ENCODE measurements at regions not wholly inside any gene's neighbourhood (a gene's known extent, or its start where the extent isn't known, plus 50 kb on each side); places are given as distances from the start of the nearest gene placed in this dataset.

DNA sequence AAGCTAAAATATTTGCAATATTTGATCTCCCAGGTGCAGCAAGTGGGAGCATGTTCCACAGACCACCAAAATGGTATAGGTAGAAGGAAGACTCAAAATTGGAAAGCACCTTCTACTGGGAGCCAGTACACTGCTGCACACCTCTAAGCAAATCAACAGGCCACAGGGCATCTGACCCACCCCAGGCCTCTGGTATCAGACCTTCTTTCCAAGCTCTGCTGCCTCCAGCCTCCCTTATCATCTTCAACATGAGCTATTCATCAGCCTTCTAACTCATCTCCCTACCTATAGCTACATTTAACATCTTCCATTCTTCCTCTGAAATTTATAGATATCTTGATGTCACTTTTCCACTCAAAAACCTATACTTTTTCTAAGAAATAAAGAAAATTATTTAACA is 294.8 kb downstream of the ZEB2 start:
- no peak overlapping the region for H3K27ac Mint-ChIP-seq
- TF ChIP-seq, protein P1, sequence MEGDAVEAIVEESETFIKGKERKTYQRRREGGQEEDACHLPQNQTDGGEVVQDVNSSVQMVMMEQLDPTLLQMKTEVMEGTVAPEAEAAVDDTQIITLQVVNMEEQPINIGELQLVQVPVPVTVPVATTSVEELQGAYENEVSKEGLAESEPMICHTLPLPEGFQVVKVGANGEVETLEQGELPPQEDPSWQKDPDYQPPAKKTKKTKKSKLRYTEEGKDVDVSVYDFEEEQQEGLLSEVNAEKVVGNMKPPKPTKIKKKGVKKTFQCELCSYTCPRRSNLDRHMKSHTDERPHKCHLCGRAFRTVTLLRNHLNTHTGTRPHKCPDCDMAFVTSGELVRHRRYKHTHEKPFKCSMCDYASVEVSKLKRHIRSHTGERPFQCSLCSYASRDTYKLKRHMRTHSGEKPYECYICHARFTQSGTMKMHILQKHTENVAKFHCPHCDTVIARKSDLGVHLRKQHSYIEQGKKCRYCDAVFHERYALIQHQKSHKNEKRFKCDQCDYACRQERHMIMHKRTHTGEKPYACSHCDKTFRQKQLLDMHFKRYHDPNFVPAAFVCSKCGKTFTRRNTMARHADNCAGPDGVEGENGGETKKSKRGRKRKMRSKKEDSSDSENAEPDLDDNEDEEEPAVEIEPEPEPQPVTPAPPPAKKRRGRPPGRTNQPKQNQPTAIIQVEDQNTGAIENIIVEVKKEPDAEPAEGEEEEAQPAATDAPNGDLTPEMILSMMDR (conservative IDR thresholded peaks at IDR 0.05) = no peak
- no peaks in the 10 kb centered on the region for H3K27me3 ChIP-seq (ENCODE audit: insufficient read depth, low read length)
- H2BK12ac ChIP-seq (ENCODE audit: insufficient read length, low read depth, low read length) = no peak overlapping the region
- H3K27ac ChIP-seq (ENCODE audit: insufficient read length, low read depth, low read length) = no peak overlapping the region
- no peak overlapping the region for H3K4ac ChIP-seq (ENCODE audit: low read depth, low read length)
- no peaks in the 10 kb centered on the region for H3K79me2 ChIP-seq (ENCODE audit: insufficient read depth, low read length)
- H3K4me1 ChIP-seq (ENCODE audit: insufficient read depth, low read length) = no peaks in the 10 kb centered on the region; the same call in 1 of the 2 replicates
- no peak overlapping the region for H3K18ac ChIP-seq (ENCODE audit: insufficient read length, low read depth, low read length)
- no peak overlapping the region for H2BK5ac ChIP-seq (ENCODE audit: insufficient read length, low read length)
- H4K8ac ChIP-seq (replicated peaks; ENCODE audit: insufficient read length, low read depth, low read length) = no peak overlapping the region
- H4K20me1 ChIP-seq (ENCODE audit: control insufficient read depth, insufficient read depth, insufficient read length) = no peaks in the 10 kb centered on the region
- no peak overlapping the region for H3K14ac ChIP-seq (ENCODE audit: insufficient read depth, low read length)
- no peaks in the 10 kb centered on the region for H3K23me2 ChIP-seq (ENCODE audit: insufficient read length, low read depth, low read length, poor library complexity, severe bottlenecking)
- no peak overlapping the region for H4K91ac ChIP-seq (ENCODE audit: insufficient read length, low read depth, low read length)
- no peak overlapping the region for H3K9ac ChIP-seq (ENCODE audit: extremely low read depth, insufficient read length, low read length)
- DNase-seq = no peak
- H3K23ac ChIP-seq (ENCODE audit: insufficient read length, low read depth, low read length) = no peak overlapping the region
- H3K9me3 Mint-ChIP-seq = no peaks in the 10 kb centered on the region
- peaks cover 2 to 10% of the 10 kb centered on the region in 2 experiments; a peak in 3 of 4 replicates for H3K4me1 Mint-ChIP-seq
- no peak overlapping the region for H4K5ac ChIP-seq (ENCODE audit: insufficient read length, low read depth, low read length)
- H2BK15ac ChIP-seq (ENCODE audit: low read depth, low read length) = no peak overlapping the region
- H3K36me3 Mint-ChIP-seq (ENCODE audit: insufficient read depth in 1 of 3, low read depth in 3 of 3) = no peaks in the 10 kb centered on the region
- H2AK5ac ChIP-seq (ENCODE audit: insufficient read length, low read length) = no peak overlapping the region
- H2BK20ac ChIP-seq (ENCODE audit: low read depth, low read length, poor library complexity, severe bottlenecking) = no peak overlapping the region
- no peak overlapping the region for H3K4me3 Mint-ChIP-seq
- no peak overlapping the region for H3K4me2 ChIP-seq (ENCODE audit: insufficient read depth, insufficient read length, low read length)
- H2BK120ac ChIP-seq (ENCODE audit: low read depth, low read length, poor library complexity, severe bottlenecking) = no peak overlapping the region
- no peak overlapping the region for H3T11ph ChIP-seq (ENCODE audit: low read length)
- no peak overlapping the region for H3K56ac ChIP-seq (ENCODE audit: insufficient read length, low read depth, low read length)
- no peaks in the 10 kb centered on the region for H3K9me3 ChIP-seq (ENCODE audit: control insufficient read depth, low read depth, low read length)
- H3K79me1 ChIP-seq (ENCODE audit: insufficient read depth, low read depth, low read length, poor library complexity, severe bottlenecking) = no peaks in the 10 kb centered on the region
- no peaks in the 10 kb centered on the region for H3K27me3 Mint-ChIP-seq (ENCODE audit: low read depth)
- no peak overlapping the region for H2AFZ ChIP-seq (ENCODE audit: low read length)

Data from H9 (cell line).